H1 (cell line): ENCODE measurements at regions not wholly inside any gene's neighbourhood (a gene's known extent, or its start where the extent isn't known, plus 50 kb on each side); places are given as distances from the start of the nearest gene placed in this dataset.

ENCODE experiments used
- ATF3 ChIP-seq: IDR thresholded peaks from 2 replicates; pipeline ENCODE4 v1.6.1; 2011; ENCODE audit warnings: low read depth, mild to moderate bottlenecking, low read length; ENCODE audit not compliant: insufficient read depth
- CHD2 ChIP-seq: IDR thresholded peaks from 2 replicates; pipeline ENCODE4 v1.6.1; 2012; ENCODE audit warnings: low read length, improper control_type of control experiment
- KDM1A ChIP-seq: fragments of 200-600, 300-600 bp; sonication (generic); IDR thresholded peaks from 2 replicates; pipeline ENCODE4 v1.7.1; 2016; ENCODE audit warnings: mild to moderate bottlenecking, low read length, borderline replicate concordance
- MAFK ChIP-seq: IDR thresholded peaks from 2 replicates; pipeline ENCODE4 v1.6.1; 2012; ENCODE audit warnings: low read depth, mild to moderate bottlenecking, improper control_type of control experiment, low read length
- POU5F1 ChIP-seq: IDR thresholded peaks from 2 replicates; pipeline ENCODE4 v1.6.1; 2011; ENCODE audit warnings: low read depth, mild to moderate bottlenecking, low read length, moderate library complexity
- ZNF274 ChIP-seq: IDR thresholded peaks from 2 replicates; pipeline ENCODE4 v1.7.0; 2012; ENCODE audit warnings: low read length, borderline replicate concordance; ENCODE audit errors: extremely low read depth

- TF ChIP-seq ATF3 (no peak), MAFK (no peak), KDM1A (no peak), ZNF274 (no peak), CHD2 (no peak), POU5F1 (no peak)
Observed at GRCh38 chr11:15870911-15871310, 485.4 kb downstream of the SOX6 start (continued).
